Mesothelial cell of epicardium (in vitro differentiated cells): ENCODE measurements at regions not wholly inside any gene's neighbourhood (a gene's known extent, or its start where the extent isn't known, plus 50 kb on each side); places are given as distances from the start of the nearest gene placed in this dataset.
"Not testable (repeated sequence)": the region's sequence is repeated elsewhere in the genome, so short reads cannot be mapped to it uniquely, and the experiment has no call there.

Source experiments
- DNase-seq, 2 experiments: peaks; one replicate each; pipeline ENCODE4 v3.0.0; 2021; ENCODE audit warnings: low spot score in 2 of 2; ENCODE audit not compliant: unreplicated experiment in 2 of 2
- H3K27ac Mint-ChIP-seq: 2 replicates; pipeline ENCODE4 v1.8.0; 2021; ENCODE audit warnings: mixed read lengths
- H3K27me3 Mint-ChIP-seq: 2 replicates; pipeline ENCODE4 v1.8.0; 2021; ENCODE audit warnings: low read depth, mixed read lengths
- H3K36me3 Mint-ChIP-seq: 2 replicates; pipeline ENCODE4 v1.8.0; 2021; ENCODE audit warnings: mixed read lengths
- H3K4me1 Mint-ChIP-seq: 2 replicates; pipeline ENCODE4 v1.8.0; 2021; ENCODE audit warnings: mixed read lengths
- H3K4me3 Mint-ChIP-seq: 2 replicates; pipeline ENCODE4 v1.8.0; 2021; ENCODE audit warnings: mild to moderate bottlenecking, moderate library complexity, mixed read lengths
- H3K9me3 Mint-ChIP-seq: 2 replicates; pipeline ENCODE4 v1.8.0; 2021; ENCODE audit warnings: mixed read lengths
- CTCF ChIP-seq: fragments of 200-600 bp; sonication (generic); IDR thresholded peaks from one replicate; pipeline ENCODE4 v1.5.0; 2021; ENCODE audit warnings: antibody characterized with exemption; ENCODE audit not compliant: unreplicated experiment

- Mint-ChIP-seq H3K4me1 (no peaks in the 10 kb centered on the region), H3K27ac (no peak overlapping the region), H3K36me3 (peaks cover 4% of the 10 kb centered on the region), H3K4me3 (no peak overlapping the region), H3K27me3 (no peaks in the 10 kb centered on the region), H3K9me3 (peaks cover 28% of the 10 kb centered on the region)
- no peak for DNase-seq
- no peak for TF ChIP-seq CTCF
Observed at GRCh38 chr1:209171151-209171550, 412.4 kb upstream of the CAMK1G start.

- no peaks in the 10 kb centered on the region for H3K4me1 Mint-ChIP-seq
- H3K4me3 Mint-ChIP-seq: no peak overlapping the region
- no peaks in the 10 kb centered on the region for H3K27me3 Mint-ChIP-seq
- H3K36me3 Mint-ChIP-seq: peaks cover 4% of the 10 kb centered on the region
- TF ChIP-seq CTCF: no peak
- H3K27ac Mint-ChIP-seq: no peak overlapping the region
- H3K9me3 Mint-ChIP-seq: peaks cover 25% of the 10 kb centered on the region
- no peak for DNase-seq
Observed at GRCh38 chr1:209172286-209172685, 411.2 kb upstream of the CAMK1G start.

- H3K9me3 Mint-ChIP-seq: peaks cover 31% of the 10 kb centered on the region
- not testable (repeated sequence) for H3K27ac Mint-ChIP-seq, H3K4me1 Mint-ChIP-seq, DNase-seq, H3K36me3 Mint-ChIP-seq, H3K4me3 Mint-ChIP-seq, H3K27me3 Mint-ChIP-seq
Observed at GRCh38 chr1:209172792-209173542, 410.5 kb upstream of the CAMK1G start.

DNA sequence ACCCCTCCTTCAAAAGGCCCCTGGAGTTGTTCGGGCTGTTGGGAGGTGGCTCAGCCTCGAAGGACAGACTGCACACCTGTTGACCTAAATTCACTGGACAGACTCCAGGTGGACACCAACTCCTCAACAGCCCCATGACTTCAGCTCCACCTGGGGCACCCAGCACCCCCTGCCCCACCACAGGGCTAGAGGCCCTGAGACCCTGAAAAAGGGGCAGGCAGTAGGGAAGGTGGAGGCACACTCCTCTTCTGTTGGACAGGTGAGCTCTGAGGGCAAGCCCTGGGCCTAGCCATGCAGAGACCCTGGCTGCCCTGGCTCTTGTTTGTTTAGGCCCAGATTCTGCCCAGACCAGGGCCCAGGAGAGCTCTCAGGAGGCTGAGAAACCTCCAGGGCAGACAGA, 409.7 kb upstream of the CAMK1G start:
- H3K4me3 Mint-ChIP-seq: not testable (repeated sequence)

DNA sequence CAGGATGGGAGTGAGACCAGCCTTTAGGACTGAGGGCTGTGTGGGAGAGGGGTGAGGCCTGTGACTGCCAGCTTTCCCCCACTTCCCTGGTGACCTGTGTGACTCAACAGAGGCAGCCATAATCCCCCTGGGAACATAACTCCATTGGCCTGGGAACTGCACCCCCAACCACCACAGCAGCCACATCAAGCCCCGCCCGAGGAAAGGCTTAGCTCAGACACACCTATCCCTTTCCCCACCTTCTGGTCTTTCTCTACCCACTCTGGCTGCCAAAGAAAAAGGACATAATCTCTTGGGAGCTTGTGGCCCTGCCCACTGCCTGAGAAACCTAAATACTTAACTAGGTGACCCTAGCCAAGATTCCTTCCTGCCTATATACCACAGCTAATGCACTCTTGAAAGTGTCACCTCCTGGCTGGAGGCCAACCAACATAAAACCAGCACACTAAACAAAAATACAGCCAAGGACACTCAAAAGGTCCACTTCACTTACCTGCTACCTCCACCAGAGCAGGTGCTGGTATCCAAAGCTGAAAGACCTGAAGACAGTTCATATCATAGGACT, 406.6 kb upstream of the CAMK1G start:
- peaks cover 6% of the 10 kb centered on the region for H3K36me3 Mint-ChIP-seq
- H3K9me3 Mint-ChIP-seq: peaks cover 67% of the 10 kb centered on the region
- no peak overlapping the region for H3K27ac Mint-ChIP-seq
- no peak overlapping the region for H3K4me3 Mint-ChIP-seq
- no peak for DNase-seq
- TF ChIP-seq CTCF: no peak
- no peaks in the 10 kb centered on the region for H3K4me1 Mint-ChIP-seq
- H3K27me3 Mint-ChIP-seq: no peaks in the 10 kb centered on the region

More for the DNA sequence above, 409.7 kb upstream of the CAMK1G start:
- DNase-seq, H3K27ac Mint-ChIP-seq, H3K4me1 Mint-ChIP-seq, H3K36me3 Mint-ChIP-seq, H3K27me3 Mint-ChIP-seq: not testable (repeated sequence)
- H3K9me3 Mint-ChIP-seq: peaks cover 40% of the 10 kb centered on the region

DNA sequence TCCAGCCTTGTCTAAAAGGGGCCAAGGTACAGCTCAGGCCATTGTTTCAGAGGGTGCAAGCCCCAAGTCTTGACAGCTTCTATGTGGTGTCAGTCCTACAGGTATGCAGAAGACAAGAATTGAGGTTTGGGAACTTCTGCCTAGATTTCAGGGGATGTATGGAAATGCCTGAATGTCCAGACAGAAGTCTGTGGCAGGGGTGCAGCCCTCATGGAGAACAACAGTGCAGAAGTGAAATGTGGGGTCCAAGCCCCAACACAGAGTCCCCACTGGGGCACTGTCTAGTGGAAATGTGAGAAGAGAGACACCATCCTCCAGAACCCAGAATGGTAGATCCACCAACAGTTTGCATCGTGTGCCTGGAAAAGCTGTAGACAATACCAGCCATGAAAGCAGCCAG, 400.3 kb upstream of the CAMK1G start:
- H3K4me1 Mint-ChIP-seq: peaks cover 14% of the 10 kb centered on the region
- peaks cover 54% of the 10 kb centered on the region for H3K9me3 Mint-ChIP-seq
- TF ChIP-seq CTCF: no peak
- H3K27ac Mint-ChIP-seq: no peak overlapping the region
- H3K36me3 Mint-ChIP-seq: peaks cover 8% of the 10 kb centered on the region
- DNase-seq: no peak
- H3K4me3 Mint-ChIP-seq: no peak overlapping the region
- H3K27me3 Mint-ChIP-seq: no peaks in the 10 kb centered on the region
